IgD-negative memory B cell (primary cell): ENCODE measurements at regions not wholly inside any gene's neighbourhood (a gene's known extent, or its start where the extent isn't known, plus 50 kb on each side); places are given as distances from the start of the nearest gene placed in this dataset.
"Not testable (repeated sequence)": the region's sequence is repeated elsewhere in the genome, so short reads cannot be mapped to it uniquely, and the experiment has no call there.

ENCODE experiments used
- H3K27ac Mint-ChIP-seq, 3 donors: one replicate each; pipeline ENCODE4 v1.8.0; 2020 to 2022; ENCODE audit warnings: mild to moderate bottlenecking in 3 of 3, mixed read lengths in 3 of 3, moderate library complexity in 1 of 3
- H3K27me3 Mint-ChIP-seq: one replicate; pipeline ENCODE4 v1.8.0; 2021; ENCODE audit warnings: mixed read lengths
- H3K36me3 Mint-ChIP-seq: one replicate; pipeline ENCODE4 v1.8.0; 2020; ENCODE audit warnings: mild to moderate bottlenecking, mixed read lengths
- H3K4me1 Mint-ChIP-seq, 3 donors: one replicate each; pipeline ENCODE4 v1.8.0; 2020 to 2022; ENCODE audit warnings: mixed read lengths in 3 of 3, mild to moderate bottlenecking in 1 of 3
- H3K4me3 Mint-ChIP-seq, 4 donors: one replicate each; pipeline ENCODE4 v1.8.0; 2020 to 2022; ENCODE audit warnings: mild to moderate bottlenecking in 4 of 4, mixed read lengths in 4 of 4, moderate library complexity in 3 of 4
- H3K9me3 Mint-ChIP-seq, 3 donors: one replicate each; pipeline ENCODE4 v1.8.0; 2020 to 2021; ENCODE audit warnings: mixed read lengths in 3 of 3, mild to moderate bottlenecking in 1 of 3

DNA sequence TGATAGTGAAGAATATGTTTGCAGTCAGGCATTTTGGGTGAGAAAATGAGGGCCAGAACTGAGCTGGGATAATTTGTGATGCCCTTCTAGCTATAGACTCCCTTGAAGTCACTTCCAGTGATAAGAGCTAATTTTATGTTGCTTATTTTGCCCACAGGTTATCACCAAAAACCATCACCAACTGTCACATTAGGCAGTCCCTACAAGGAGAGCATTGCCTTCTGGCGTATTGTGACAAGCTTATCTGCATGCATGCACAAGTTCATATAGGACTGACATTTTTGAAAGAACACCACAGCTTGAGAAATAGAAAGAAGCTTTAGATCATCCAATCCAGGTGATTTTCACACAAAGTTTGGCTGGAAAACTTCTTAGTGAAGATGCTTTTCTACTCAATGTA, 735.3 kb upstream of the RAG2 start:
- no peak overlapping the region for H3K27ac Mint-ChIP-seq
- no peaks in the 10 kb centered on the region for H3K27me3 Mint-ChIP-seq
- H3K9me3 Mint-ChIP-seq: peaks cover 2 to 22% (median 8%) of the 10 kb centered on the region in 3 donors
- no peaks in the 10 kb centered on the region for H3K36me3 Mint-ChIP-seq
- H3K4me1 Mint-ChIP-seq: peaks cover 0 to 1% (median 0%) of the 10 kb centered on the region in 3 donors
- no peak overlapping the region for H3K4me3 Mint-ChIP-seq

DNA sequence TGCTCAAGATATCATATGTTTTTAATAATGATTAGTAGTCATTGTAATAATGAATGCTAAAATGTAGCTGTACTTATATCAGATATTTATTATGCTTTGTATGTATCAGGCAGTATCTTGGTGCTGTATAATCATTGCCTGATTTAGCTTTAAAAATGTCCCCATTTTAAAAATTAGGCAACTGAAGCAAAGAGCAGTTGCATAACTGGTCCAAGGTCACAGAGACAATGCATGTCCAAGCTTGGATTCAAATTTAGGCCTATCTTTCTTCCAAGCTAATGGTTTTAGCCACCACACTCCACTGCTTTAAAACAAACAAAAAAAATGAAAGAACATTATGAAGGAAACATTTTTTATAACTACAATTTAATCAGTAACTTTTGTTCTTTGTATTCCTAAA, 725.8 kb upstream of the RAG2 start:
- H3K4me3 Mint-ChIP-seq: no peak overlapping the region
- H3K27me3 Mint-ChIP-seq: no peaks in the 10 kb centered on the region
- peaks cover 3 to 5% (median 3%) of the 10 kb centered on the region in 3 donors for H3K9me3 Mint-ChIP-seq
- H3K36me3 Mint-ChIP-seq: no peaks in the 10 kb centered on the region
- H3K4me1 Mint-ChIP-seq: peaks cover 0 to under 1% (median 0%) of the 10 kb centered on the region in 3 donors
- H3K27ac Mint-ChIP-seq: no peak overlapping the region

GRCh38 chr11:37322333-37323194, 724.5 kb upstream of the RAG2 start:
- H3K9me3 Mint-ChIP-seq: peaks cover 0 to 5% (median 3%) of the 10 kb centered on the region in 3 donors
- H3K4me1 Mint-ChIP-seq: no peaks in the 10 kb centered on the region
- H3K27ac Mint-ChIP-seq: no peak overlapping the region
- H3K4me3 Mint-ChIP-seq: no peak overlapping the region
- H3K27me3 Mint-ChIP-seq: no peaks in the 10 kb centered on the region
- H3K36me3 Mint-ChIP-seq: no peaks in the 10 kb centered on the region

- H3K4me3 Mint-ChIP-seq: no peak overlapping the region
- H3K9me3 Mint-ChIP-seq: peaks cover 0 to 5% (median 3%) of the 10 kb centered on the region in 3 donors
- H3K36me3 Mint-ChIP-seq: no peaks in the 10 kb centered on the region
- no peak overlapping the region for H3K27ac Mint-ChIP-seq
- no peaks in the 10 kb centered on the region for H3K27me3 Mint-ChIP-seq
- H3K4me1 Mint-ChIP-seq: no peaks in the 10 kb centered on the region
Observed at GRCh38 chr11:37320921-37321320, 722.9 kb upstream of the RAG2 start.

GRCh38 chr11:37317803-37318202, 719.8 kb upstream of the RAG2 start:
- Mint-ChIP-seq H3K4me1 (no peaks in the 10 kb centered on the region), H3K27me3 (no peaks in the 10 kb centered on the region), H3K4me3 (no peak overlapping the region), H3K36me3 (no peaks in the 10 kb centered on the region), H3K27ac (no peak overlapping the region), H3K9me3 (peaks cover 0 to 6% (median 2%) of the 10 kb centered on the region in 3 donors)

GRCh38 chr11:37313266-37313665, 715.2 kb upstream of the RAG2 start:
- H3K9me3 Mint-ChIP-seq: peaks cover 2 to 6% (median 2%) of the 10 kb centered on the region in 3 donors
- no peaks in the 10 kb centered on the region for H3K4me1 Mint-ChIP-seq
- H3K36me3 Mint-ChIP-seq: peaks cover 2% of the 10 kb centered on the region
- H3K27me3 Mint-ChIP-seq: no peaks in the 10 kb centered on the region
- no peak overlapping the region for H3K4me3 Mint-ChIP-seq
- H3K27ac Mint-ChIP-seq: no peak overlapping the region

DNA sequence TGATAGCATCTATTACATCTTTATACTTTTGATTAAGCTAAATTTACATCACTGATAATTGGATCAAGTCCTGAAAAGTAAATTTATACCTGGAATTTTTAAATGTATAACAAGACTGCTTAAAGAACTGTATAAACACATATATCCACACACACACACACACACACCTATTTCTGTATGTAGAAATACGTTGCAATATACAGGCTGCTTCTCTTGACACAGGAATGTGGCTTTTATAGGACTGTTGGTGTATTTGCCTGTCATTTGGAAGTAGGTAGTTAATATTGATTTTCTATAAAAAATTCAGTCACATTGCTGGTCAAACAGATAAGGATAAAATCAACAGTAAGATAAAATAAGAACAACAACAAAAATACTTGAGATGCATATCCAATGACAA, 708.5 kb upstream of the RAG2 start:
- Mint-ChIP-seq H3K27me3 (no peaks in the 10 kb centered on the region), H3K36me3 (peaks cover 2% of the 10 kb centered on the region), H3K27ac (no peak overlapping the region), H3K4me1 (no peaks in the 10 kb centered on the region), H3K4me3 (no peak overlapping the region), H3K9me3 (peaks cover 0 to 16% (median 10%) of the 10 kb centered on the region in 3 donors)

- not testable (repeated sequence) for H3K4me1 Mint-ChIP-seq, H3K4me3 Mint-ChIP-seq, H3K27me3 Mint-ChIP-seq, H3K27ac Mint-ChIP-seq, H3K36me3 Mint-ChIP-seq
- H3K9me3 Mint-ChIP-seq: peaks cover 2 to 31% (median 11%) of the 10 kb centered on the region in 3 donors
Observed at GRCh38 chr11:37301405-37301804, 703.4 kb upstream of the RAG2 start.

- H3K27me3 Mint-ChIP-seq: no peaks in the 10 kb centered on the region
- peaks cover 2 to 42% (median 14%) of the 10 kb centered on the region in 3 donors for H3K9me3 Mint-ChIP-seq
- H3K36me3 Mint-ChIP-seq: no peaks in the 10 kb centered on the region
- no peaks in the 10 kb centered on the region for H3K4me1 Mint-ChIP-seq
- no peak overlapping the region for H3K27ac Mint-ChIP-seq
- H3K4me3 Mint-ChIP-seq: no peak overlapping the region
Observed at GRCh38 chr11:37298173-37298572, 700.1 kb upstream of the RAG2 start.

DNA sequence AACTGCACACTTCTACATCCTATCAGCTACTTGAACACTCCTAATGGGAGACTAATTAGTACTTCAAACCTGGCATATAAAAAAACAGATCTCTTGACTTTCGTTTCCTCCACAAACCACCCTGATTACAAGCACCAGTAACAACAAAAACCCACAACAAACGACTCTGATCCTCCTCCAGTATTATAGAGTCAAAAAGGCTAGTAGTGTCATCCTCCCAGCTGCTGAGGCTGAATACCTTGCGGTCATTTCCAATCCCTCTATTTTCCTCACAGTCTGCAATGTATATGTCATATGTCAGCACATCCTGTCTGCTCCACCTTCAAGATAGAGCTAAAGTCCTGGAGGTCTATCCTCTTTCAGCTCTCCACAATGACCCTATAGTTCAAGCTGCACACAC, 688.9 kb upstream of the RAG2 start:
- Mint-ChIP-seq H3K27ac (no peak overlapping the region), H3K27me3 (no peaks in the 10 kb centered on the region), H3K36me3 (no peaks in the 10 kb centered on the region), H3K9me3 (peaks cover 7 to 17% (median 10%) of the 10 kb centered on the region in 3 donors), H3K4me1 (peaks cover 0 to 2% (median 0%) of the 10 kb centered on the region in 3 donors), H3K4me3 (no peak overlapping the region)

DNA sequence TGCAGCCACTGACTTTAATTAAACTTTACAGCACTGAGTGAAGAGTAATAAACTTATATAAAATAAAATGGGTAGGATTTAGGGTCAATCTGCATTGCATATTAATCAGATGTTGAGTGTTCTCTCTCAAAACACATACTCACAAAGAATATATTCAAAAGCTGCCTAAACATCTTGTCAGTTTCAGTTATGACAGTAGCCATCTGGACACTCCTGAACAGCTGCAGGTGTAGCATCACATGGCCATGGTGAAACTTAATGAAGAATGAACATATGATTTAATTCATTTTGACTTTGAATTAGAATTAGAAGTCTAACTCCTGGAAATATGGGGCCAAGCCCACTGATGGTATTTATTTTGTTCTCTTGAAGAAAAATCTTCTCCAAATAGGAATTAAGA, 684.3 kb upstream of the RAG2 start:
- no peaks in the 10 kb centered on the region for H3K27me3 Mint-ChIP-seq
- no peaks in the 10 kb centered on the region for H3K36me3 Mint-ChIP-seq
- H3K9me3 Mint-ChIP-seq: peaks cover 5 to 9% (median 5%) of the 10 kb centered on the region in 3 donors
- H3K27ac Mint-ChIP-seq: no peak overlapping the region
- no peaks in the 10 kb centered on the region for H3K4me1 Mint-ChIP-seq
- no peak overlapping the region for H3K4me3 Mint-ChIP-seq

DNA sequence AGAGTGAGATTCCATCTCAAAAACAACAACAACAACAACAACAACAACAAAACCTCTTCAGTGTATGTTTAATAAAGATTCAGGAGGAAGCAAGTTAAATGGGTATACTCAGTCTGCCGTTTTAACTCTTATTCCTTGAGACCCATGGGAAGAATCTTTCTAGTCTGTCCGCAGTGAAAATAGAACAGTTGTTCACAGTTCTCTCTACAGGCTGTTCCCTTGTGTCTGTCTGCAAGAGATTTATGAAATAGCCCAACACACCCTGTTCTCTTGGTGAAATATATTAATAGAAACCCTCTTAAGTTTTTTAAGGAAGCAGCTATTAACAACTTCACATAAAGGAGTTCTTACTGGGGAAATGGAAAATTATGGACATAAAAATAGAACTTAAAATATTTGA, 682.2 kb upstream of the RAG2 start:
- H3K4me3 Mint-ChIP-seq: no peak overlapping the region
- no peaks in the 10 kb centered on the region for H3K36me3 Mint-ChIP-seq
- no peaks in the 10 kb centered on the region for H3K27me3 Mint-ChIP-seq
- no peak overlapping the region for H3K27ac Mint-ChIP-seq
- peaks cover 2 to 12% (median 6%) of the 10 kb centered on the region in 3 donors for H3K9me3 Mint-ChIP-seq
- no peaks in the 10 kb centered on the region for H3K4me1 Mint-ChIP-seq

GRCh38 chr11:37277896-37278465, 679.9 kb upstream of the RAG2 start:
- Mint-ChIP-seq H3K27me3 (no peaks in the 10 kb centered on the region), H3K27ac (no peak overlapping the region), H3K9me3 (peaks cover 2 to 12% (median 4%) of the 10 kb centered on the region in 3 donors), H3K4me1 (no peaks in the 10 kb centered on the region), H3K36me3 (no peaks in the 10 kb centered on the region), H3K4me3 (no peak overlapping the region)

DNA sequence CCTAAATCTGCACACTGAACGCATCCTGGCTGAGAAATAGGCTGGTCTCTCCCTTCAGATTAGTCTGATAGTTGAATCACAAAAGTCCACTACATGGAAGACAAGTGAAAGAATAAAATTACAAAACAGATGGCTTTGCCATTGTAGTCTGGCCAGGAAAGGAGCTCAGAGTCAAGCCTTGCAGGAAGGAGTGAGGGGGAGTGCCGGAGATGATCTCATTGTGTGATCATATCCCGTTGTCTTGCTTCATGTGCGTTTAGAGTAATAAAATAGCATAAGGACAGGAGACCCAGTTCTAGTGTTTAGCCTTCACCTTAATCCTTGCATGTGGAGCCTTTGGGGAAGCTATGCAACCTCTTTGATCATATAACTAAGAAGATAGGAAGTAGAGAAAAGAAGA, 666.7 kb upstream of the RAG2 start:
- Mint-ChIP-seq H3K36me3 (no peaks in the 10 kb centered on the region), H3K4me1 (no peaks in the 10 kb centered on the region), H3K27ac (no peak overlapping the region), H3K4me3 (no peak overlapping the region), H3K9me3 (peaks cover 4 to 10% (median 4%) of the 10 kb centered on the region in 3 donors), H3K27me3 (no peaks in the 10 kb centered on the region)

- Mint-ChIP-seq H3K36me3 (no peaks in the 10 kb centered on the region), H3K27me3 (no peaks in the 10 kb centered on the region), H3K9me3 (peaks cover 3 to 10% (median 4%) of the 10 kb centered on the region in 3 donors), H3K27ac (no peak overlapping the region), H3K4me1 (no peaks in the 10 kb centered on the region), H3K4me3 (no peak overlapping the region)
Observed at GRCh38 chr11:37264060-37264459, 666.0 kb upstream of the RAG2 start.

DNA sequence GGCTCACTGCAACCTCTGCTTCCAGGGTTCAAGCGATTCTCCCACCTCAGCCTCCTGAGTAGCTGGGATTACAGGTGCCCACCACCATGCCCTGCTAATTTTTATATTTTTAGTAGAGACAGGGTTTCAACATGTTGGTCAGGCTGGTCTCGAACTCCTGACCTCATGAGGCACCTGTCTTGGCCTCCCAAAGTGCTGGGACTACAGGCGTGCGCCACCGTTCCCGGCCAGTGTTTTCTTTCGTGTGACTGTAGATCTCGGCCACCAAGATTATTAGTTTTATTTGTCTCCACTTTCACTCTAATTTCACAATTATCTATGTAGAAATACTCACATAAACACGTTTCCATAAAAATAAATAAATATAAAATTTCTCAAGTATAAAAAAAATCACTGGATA, 665.4 kb upstream of the RAG2 start:
- not testable (repeated sequence) for H3K4me1 Mint-ChIP-seq, H3K36me3 Mint-ChIP-seq, H3K27ac Mint-ChIP-seq, H3K4me3 Mint-ChIP-seq, H3K27me3 Mint-ChIP-seq
- peaks cover 3 to 10% (median 6%) of the 10 kb centered on the region in 3 donors for H3K9me3 Mint-ChIP-seq
